Astrocyte (in vitro differentiated cells and primary cell): ENCODE measurements at regions not wholly inside any gene's neighbourhood (a gene's known extent, or its start where the extent isn't known, plus 50 kb on each side); places are given as distances from the start of the nearest gene placed in this dataset.

ENCODE experiments used
- DNase-seq: peaks from one replicate; pipeline ENCODE4 v3.0.0-alpha.2; 2010; ENCODE audit warnings: low read depth
- FAIRE-seq: peaks from 2 replicates; lab custom pipeline; 2011; peaks lifted over from hg19 to GRCh38; lab: Jason Lieb, UNC
- H2AFZ ChIP-seq: 2 replicates; pipeline ENCODE4 v1.6.0; 2012; ENCODE audit warnings: low read depth, low read length, inconsistent platforms
- H3K27ac ChIP-seq: 2 replicates; pipeline ENCODE4 v1.5.1; 2011; ENCODE audit warnings: low read depth, low read length, inconsistent platforms
- H3K27me3 ChIP-seq: 2 replicates; pipeline ENCODE4 v1.6.0; 2011; ENCODE audit warnings: low read length, inconsistent platforms; ENCODE audit not compliant: insufficient read depth
- H3K36me3 ChIP-seq: 2 replicates; pipeline ENCODE4 v1.5.1; 2011; ENCODE audit warnings: low read length, inconsistent platforms; ENCODE audit not compliant: insufficient read depth
- H3K4me1 ChIP-seq: 2 replicates; pipeline ENCODE4 v1.5.1; 2011; ENCODE audit warnings: low read length, inconsistent platforms; ENCODE audit not compliant: insufficient read depth
- H3K4me2 ChIP-seq: 2 replicates; pipeline ENCODE4 v1.6.0; 2012; ENCODE audit warnings: low read length, inconsistent platforms
- H3K4me3 ChIP-seq: 2 replicates; pipeline ENCODE4 v1.5.1; 2011; ENCODE audit warnings: low read depth, mild to moderate bottlenecking, low read length, inconsistent platforms; ENCODE audit not compliant: insufficient read depth
- H3K79me2 ChIP-seq: 2 replicates; pipeline ENCODE4 v1.6.0; 2012; ENCODE audit warnings: mild to moderate bottlenecking, low read length, inconsistent platforms; ENCODE audit not compliant: insufficient read depth
- H3K9ac ChIP-seq: 2 replicates; pipeline ENCODE4 v1.6.0; 2012; ENCODE audit warnings: mild to moderate bottlenecking, low read length, inconsistent platforms
- H3K9me3 ChIP-seq: 2 replicates; pipeline ENCODE4 v1.5.1; 2012; ENCODE audit warnings: low read depth, mild to moderate bottlenecking, low read length, inconsistent platforms; ENCODE audit not compliant: insufficient read depth
- H4K20me1 ChIP-seq: 2 replicates; pipeline ENCODE4 v1.6.0; 2012; ENCODE audit warnings: low read length, inconsistent platforms; ENCODE audit not compliant: insufficient read depth
- H3K27ac Mint-ChIP-seq: one replicate; pipeline ENCODE4 v1.8.0; 2021; ENCODE audit warnings: mild to moderate bottlenecking, mixed read lengths; ENCODE audit not compliant: unreplicated experiment
- H3K27me3 Mint-ChIP-seq: one replicate; pipeline ENCODE4 v1.8.0; 2021; ENCODE audit warnings: low read depth, mixed read lengths; ENCODE audit not compliant: unreplicated experiment
- H3K36me3 Mint-ChIP-seq: one replicate; pipeline ENCODE4 v1.8.0; 2021; ENCODE audit warnings: low read depth, mixed read lengths; ENCODE audit not compliant: unreplicated experiment
- H3K4me1 Mint-ChIP-seq: one replicate; pipeline ENCODE4 v1.8.0; 2021; ENCODE audit warnings: low read depth, mixed read lengths; ENCODE audit not compliant: unreplicated experiment
- H3K4me3 Mint-ChIP-seq: one replicate; pipeline ENCODE4 v1.8.0; 2021; ENCODE audit warnings: mild to moderate bottlenecking, moderate library complexity, mixed read lengths; ENCODE audit not compliant: unreplicated experiment
- H3K9me3 Mint-ChIP-seq: one replicate; pipeline ENCODE4 v1.8.0; 2021; ENCODE audit warnings: mild to moderate bottlenecking, mixed read lengths; ENCODE audit not compliant: unreplicated experiment
- EZH2 ChIP-seq: IDR thresholded peaks from 2 replicates; pipeline ENCODE4 v1.6.1; 2012; ENCODE audit warnings: mild to moderate bottlenecking, low read length, inconsistent platforms; ENCODE audit not compliant: insufficient read depth
- TF ChIP-seq, protein P1 (sequence below): IDR thresholded peaks from 2 replicates; pipeline ENCODE4 v1.5.1; 2011; ENCODE audit warnings: low read depth, mild to moderate bottlenecking, inconsistent platforms, low read length, moderate library complexity; ENCODE audit not compliant: insufficient read depth

DNA sequence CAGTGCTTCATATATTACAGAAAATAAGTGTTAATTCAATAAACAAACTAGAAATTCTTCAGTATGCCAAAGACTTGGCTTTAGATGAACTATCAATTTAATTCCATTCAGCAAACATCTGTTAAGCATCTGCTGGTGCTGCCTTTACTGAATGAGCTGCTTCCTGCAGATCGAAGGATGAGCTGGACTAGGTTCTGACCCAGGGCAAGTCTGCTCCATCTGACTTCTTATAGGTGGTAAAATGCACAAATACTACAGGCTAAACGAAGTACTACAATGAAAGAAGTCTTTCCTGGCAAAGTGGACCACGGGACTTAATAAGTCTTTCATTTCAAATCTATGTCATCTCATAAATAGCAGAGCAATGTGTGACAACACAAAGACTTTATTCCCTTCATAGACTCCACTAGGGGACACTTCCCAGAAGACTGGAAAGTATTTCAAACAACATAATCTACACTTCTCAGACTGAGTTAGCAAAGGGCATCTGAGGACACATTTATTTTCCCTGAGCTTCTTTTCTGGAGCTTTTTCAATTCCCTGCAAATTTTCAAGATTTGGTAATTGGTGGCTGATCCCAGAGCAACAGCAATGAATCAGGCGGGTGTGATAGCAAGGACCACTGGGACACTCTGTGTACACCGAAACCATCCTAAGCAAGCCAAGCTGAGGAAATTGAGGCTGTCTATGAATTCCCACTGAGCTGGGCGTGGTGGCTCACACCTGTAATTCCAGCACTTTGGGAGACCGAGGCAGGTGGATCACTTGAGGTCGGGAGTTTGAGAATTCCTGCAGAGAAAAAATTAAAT lies 108.9 kb upstream of the FRMD4A start:
- H3K27ac Mint-ChIP-seq, result no peak overlapping the region
- H2AFZ ChIP-seq, result no peak overlapping the region
- FAIRE-seq, result no peak

GRCh38 chr10:14438576-14438975 lies 107.9 kb upstream of the FRMD4A start:
- H3K79me2 ChIP-seq, result no peaks in the 10 kb centered on the region
- Mint-ChIP-seq H3K9me3 (no peaks in the 10 kb centered on the region), H3K27ac (no peak overlapping the region), H3K36me3 (no peaks in the 10 kb centered on the region), H3K4me3 (no peak overlapping the region), H3K4me1 (peaks cover 17% of the 10 kb centered on the region), H3K27me3 (peaks cover 5% of the 10 kb centered on the region)
- no peak overlapping the region for H3K4me3 ChIP-seq
- H3K27ac ChIP-seq, result no peak overlapping the region
- DNase-seq (no peak), FAIRE-seq (no peak)
- TF ChIP-seq EZH2, result no peak
- TF ChIP-seq, protein P1, sequence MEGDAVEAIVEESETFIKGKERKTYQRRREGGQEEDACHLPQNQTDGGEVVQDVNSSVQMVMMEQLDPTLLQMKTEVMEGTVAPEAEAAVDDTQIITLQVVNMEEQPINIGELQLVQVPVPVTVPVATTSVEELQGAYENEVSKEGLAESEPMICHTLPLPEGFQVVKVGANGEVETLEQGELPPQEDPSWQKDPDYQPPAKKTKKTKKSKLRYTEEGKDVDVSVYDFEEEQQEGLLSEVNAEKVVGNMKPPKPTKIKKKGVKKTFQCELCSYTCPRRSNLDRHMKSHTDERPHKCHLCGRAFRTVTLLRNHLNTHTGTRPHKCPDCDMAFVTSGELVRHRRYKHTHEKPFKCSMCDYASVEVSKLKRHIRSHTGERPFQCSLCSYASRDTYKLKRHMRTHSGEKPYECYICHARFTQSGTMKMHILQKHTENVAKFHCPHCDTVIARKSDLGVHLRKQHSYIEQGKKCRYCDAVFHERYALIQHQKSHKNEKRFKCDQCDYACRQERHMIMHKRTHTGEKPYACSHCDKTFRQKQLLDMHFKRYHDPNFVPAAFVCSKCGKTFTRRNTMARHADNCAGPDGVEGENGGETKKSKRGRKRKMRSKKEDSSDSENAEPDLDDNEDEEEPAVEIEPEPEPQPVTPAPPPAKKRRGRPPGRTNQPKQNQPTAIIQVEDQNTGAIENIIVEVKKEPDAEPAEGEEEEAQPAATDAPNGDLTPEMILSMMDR, result no peak
- no peak overlapping the region for H2AFZ ChIP-seq
- H3K36me3 ChIP-seq, result no peaks in the 10 kb centered on the region
- no peaks in the 10 kb centered on the region for H4K20me1 ChIP-seq
- H3K4me2 ChIP-seq, result no peak overlapping the region
- H3K9me3 ChIP-seq, result no peaks in the 10 kb centered on the region
- H3K9ac ChIP-seq, result no peak overlapping the region
- no peaks in the 10 kb centered on the region for H3K27me3 ChIP-seq
- no peaks in the 10 kb centered on the region for H3K4me1 ChIP-seq

More for the DNA sequence above, 108.9 kb upstream of the FRMD4A start:
- Histone ChIP-seq H3K9ac (no peak overlapping the region), H3K4me3 (no peak overlapping the region), H3K9me3 (no peaks in the 10 kb centered on the region), H3K27me3 (no peaks in the 10 kb centered on the region), H3K4me2 (no peak overlapping the region), H3K4me1 (no peaks in the 10 kb centered on the region), H3K27ac (no peak overlapping the region), H3K36me3 (no peaks in the 10 kb centered on the region), H3K79me2 (no peaks in the 10 kb centered on the region), H4K20me1 (no peaks in the 10 kb centered on the region)
- peak; percentile 7 for DNase-seq
- H3K4me3 Mint-ChIP-seq, result no peak overlapping the region
- H3K9me3 Mint-ChIP-seq, result no peaks in the 10 kb centered on the region
- no peak for TF ChIP-seq EZH2
- TF ChIP-seq, protein P1, result no peak
- peaks cover 13% of the 10 kb centered on the region for H3K4me1 Mint-ChIP-seq
- peaks cover 5% of the 10 kb centered on the region for H3K27me3 Mint-ChIP-seq
- no peaks in the 10 kb centered on the region for H3K36me3 Mint-ChIP-seq

DNA sequence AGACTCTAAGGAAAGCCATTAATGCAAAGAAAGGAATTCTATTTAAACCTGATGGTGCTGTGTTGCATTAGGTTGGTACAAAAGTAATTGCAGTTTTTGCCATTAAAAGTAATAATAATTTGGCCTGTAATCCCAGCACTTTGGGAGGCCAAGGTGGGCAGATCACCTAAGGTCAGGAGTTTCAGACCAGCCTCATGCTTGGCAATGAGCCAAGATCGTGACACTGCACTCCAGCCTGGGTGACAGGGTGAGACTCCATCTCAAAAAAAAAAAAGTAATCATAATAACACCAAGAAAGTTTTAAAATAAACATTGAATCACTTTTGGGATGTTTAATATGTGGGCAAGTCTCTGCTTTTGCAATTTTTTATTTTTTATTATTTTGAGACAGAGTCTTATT lies 107.3 kb upstream of the FRMD4A start:
- Mint-ChIP-seq H3K4me1 (peaks cover 17% of the 10 kb centered on the region), H3K27ac (no peak overlapping the region), H3K9me3 (no peaks in the 10 kb centered on the region), H3K36me3 (no peaks in the 10 kb centered on the region), H3K4me3 (no peak overlapping the region), H3K27me3 (peaks cover 5% of the 10 kb centered on the region)
- H3K9ac ChIP-seq, result no peak overlapping the region
- TF ChIP-seq EZH2, result no peak
- TF ChIP-seq, protein P1, result no peak
- no peaks in the 10 kb centered on the region for H3K4me1 ChIP-seq
- H4K20me1 ChIP-seq, result no peaks in the 10 kb centered on the region
- no peaks in the 10 kb centered on the region for H3K9me3 ChIP-seq
- H3K4me2 ChIP-seq, result no peak overlapping the region
- FAIRE-seq (no peak), DNase-seq (no peak)
- H3K36me3 ChIP-seq, result no peaks in the 10 kb centered on the region
- no peaks in the 10 kb centered on the region for H3K27me3 ChIP-seq
- H3K4me3 ChIP-seq, result no peak overlapping the region
- no peak overlapping the region for H3K27ac ChIP-seq
- no peak overlapping the region for H2AFZ ChIP-seq
- no peaks in the 10 kb centered on the region for H3K79me2 ChIP-seq
